Right renal pelvis (tissue), 4 donors: ENCODE measurements at regions not wholly inside any gene's neighbourhood (a gene's known extent, or its start where the extent isn't known, plus 50 kb on each side); places are given as distances from the start of the nearest gene placed in this dataset.
"Not testable (repeated sequence)": the region's sequence is repeated elsewhere in the genome, so short reads cannot be mapped to it uniquely, and the experiment has no call there.

ENCODE experiments used
- DNase-seq, 4 donors: peaks; one replicate each; pipeline ENCODE4 v3.0.0-alpha.2; 2013; ENCODE audit warnings: low read depth in 4 of 4, low spot score in 3 of 4, missing footprints in 1 of 4

- no peak for DNase-seq
Observed at GRCh38 chr7:25726781-25727311, 425.2 kb upstream of the NFE2L3 start.

- no peak for DNase-seq
Observed at GRCh38 chr7:25727446-25727845, 424.6 kb upstream of the NFE2L3 start.

GRCh38 chr7:25727876-25728275 is 424.1 kb upstream of the NFE2L3 start:
- DNase-seq = no peak

GRCh38 chr7:25731068-25731845 is 420.7 kb upstream of the NFE2L3 start:
- no peak for DNase-seq

- DNase-seq = no peak
Observed at GRCh38 chr7:25731846-25732245, 420.2 kb upstream of the NFE2L3 start.

GRCh38 chr7:25732766-25733217 is 419.2 kb upstream of the NFE2L3 start:
- DNase-seq = no peak

GRCh38 chr7:25735674-25736242 is 416.2 kb upstream of the NFE2L3 start:
- DNase-seq = no peak

GRCh38 chr7:25738528-25738927 is 413.5 kb upstream of the NFE2L3 start:
- no peak for DNase-seq

GRCh38 chr7:25739143-25739542 is 412.9 kb upstream of the NFE2L3 start:
- no peak for DNase-seq

GRCh38 chr7:25742316-25742715 is 409.7 kb upstream of the NFE2L3 start:
- no peak for DNase-seq

GRCh38 chr7:25743670-25744451 is 408.1 kb upstream of the NFE2L3 start:
- DNase-seq = not testable (repeated sequence)

- DNase-seq = no peak
Observed at GRCh38 chr7:25750744-25751508, 401.1 kb upstream of the NFE2L3 start.

GRCh38 chr7:25752154-25752553 is 399.8 kb upstream of the NFE2L3 start:
- no peak for DNase-seq

GRCh38 chr7:25752967-25753791 is 398.8 kb upstream of the NFE2L3 start:
- DNase-seq = no peak

GRCh38 chr7:25753837-25754236 is 398.2 kb upstream of the NFE2L3 start:
- no peak for DNase-seq

- no peak for DNase-seq
Observed at GRCh38 chr7:25754333-25754732, 397.7 kb upstream of the NFE2L3 start.

GRCh38 chr7:25754751-25755150 is 397.2 kb upstream of the NFE2L3 start:
- no peak for DNase-seq

GRCh38 chr7:25756601-25757000 is 395.4 kb upstream of the NFE2L3 start:
- no peak for DNase-seq

GRCh38 chr7:25758559-25758958 is 393.4 kb upstream of the NFE2L3 start:
- DNase-seq = no peak

- no peak for DNase-seq
Observed at GRCh38 chr7:25759286-25759685, 392.7 kb upstream of the NFE2L3 start.
